ENCODE measurements at regions not wholly inside any gene's neighbourhood (a gene's known extent, or its start where the extent isn't known, plus 50 kb on each side); places are given as distances from the start of the nearest gene placed in this dataset.
"Not testable (repeated sequence)": the region's sequence is repeated elsewhere in the genome, so short reads cannot be mapped to it uniquely, and the experiment has no call there.

DNA sequence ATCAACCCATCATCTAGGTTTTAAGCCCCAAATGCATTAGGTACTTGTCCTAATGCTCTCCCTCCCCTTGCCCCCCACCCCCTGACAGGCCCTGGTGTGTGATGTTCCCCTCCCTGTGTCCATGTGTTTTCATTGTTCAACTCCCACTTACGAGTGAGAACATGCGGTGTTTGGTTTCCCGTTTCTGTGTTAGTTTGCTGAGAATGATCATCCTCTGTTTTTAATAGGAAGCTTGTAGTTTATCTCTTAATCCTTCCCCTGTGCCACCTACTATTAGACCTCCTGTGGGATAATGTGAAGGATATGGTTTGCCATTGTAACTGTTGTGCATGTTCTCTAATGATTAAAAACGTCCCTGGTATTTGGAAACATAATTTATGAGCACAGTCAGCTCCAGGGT lies 299.4 kb upstream of the USP24 start:
- H2BK20ac ChIP-seq (ENCODE audit: low read length); H2BK120ac ChIP-seq (replicated peaks; ENCODE audit: low read depth, low read length); H3K79me2 ChIP-seq (ENCODE audit: control insufficient read depth in 1 of 2, insufficient read depth in 2 of 2, low read length in 2 of 2); H3K23ac ChIP-seq (ENCODE audit: insufficient read length); H3K23me2 ChIP-seq (ENCODE audit: low read depth, low read length); H4K20me1 ChIP-seq (replicated peaks in 1 of 2; ENCODE audit: control insufficient read depth in 1 of 2, insufficient read depth in 2 of 2, low read length in 2 of 2); H3K4ac ChIP-seq (replicated peaks; ENCODE audit: insufficient read length, low read depth, low read length); H4K8ac ChIP-seq (ENCODE audit: extremely low read depth, insufficient read depth, low read length); H3K4me2 ChIP-seq (ENCODE audit: insufficient read depth in 1 of 2, low read depth in 2 of 2, low read length in 2 of 2); H4K5ac ChIP-seq (ENCODE audit: insufficient read length, low read depth, low read length); H2AK5ac ChIP-seq (ENCODE audit: low read depth, low read length); H3K14ac ChIP-seq (ENCODE audit: insufficient read length); POLR2A ChIA-PET (ENCODE audit: partially characterized antibody); H3K79me1 ChIP-seq (ENCODE audit: low read depth, low read length); H3K18ac ChIP-seq (ENCODE audit: extremely low read depth, low read length); FAIRE-seq; H2AFZ ChIP-seq (ENCODE audit: low read length); H2BK5ac ChIP-seq (ENCODE audit: low read depth, low read length); H3K27ac ChIP-seq (ENCODE audit: low read depth, low read length); H3K9me3 ChIP-seq (ENCODE audit: insufficient read depth in 2 of 2, low read depth in 1 of 2, low read length in 1 of 2); H3K4me3 ChIP-seq (ENCODE audit: extremely low read depth in 1 of 4, insufficient read depth in 2 of 4, low read depth in 3 of 4, low read length in 4 of 4); H3K9ac ChIP-seq (replicated peaks in 1 of 4; ENCODE audit: extremely low read depth in 1 of 4, low read depth in 3 of 4, low read length in 3 of 4); H3K4me1 ChIP-seq (replicated peaks in 1 of 4; ENCODE audit: control insufficient read depth in 3 of 4, insufficient read depth in 4 of 4, low read length in 3 of 4); H2BK12ac ChIP-seq (ENCODE audit: low read depth, low read length); H4K91ac ChIP-seq (replicated peaks; ENCODE audit: insufficient read length, low read length); H3K56ac ChIP-seq (replicated peaks; ENCODE audit: insufficient read length, low read depth, low read length); H3K36me3 ChIP-seq (ENCODE audit: control insufficient read depth in 2 of 4, insufficient read depth in 4 of 4, low read length in 3 of 4); H2BK15ac ChIP-seq (ENCODE audit: low read length); H3K27me3 ChIP-seq (replicated peaks in 1 of 4; ENCODE audit: control insufficient read depth in 3 of 4, extremely low read depth in 1 of 4, insufficient read depth in 3 of 4, low read length in 3 of 4); DNase-seq (ENCODE audit: low read depth in 1 of 2, low spot score in 2 of 2): not testable (repeated sequence)
- CTCF ChIA-PET (ENCODE audit: partially characterized antibody), result interaction anchor here (0.6 to 2.1 kb wide), 2 partner anchors 11 to 86 kb away, joined by 3 to 11 read pairs; no protein-coding TSS in a partner anchor
- 91% methylated on average over 4 of the region's 4 CpGs; no CpG with 5 or more reads in 1 of the 2 experiments for WGBS, 2 experiments (ENCODE audit: extremely low coverage in 1 of 2, insufficient coverage in 1 of 2, insufficient read length in 1 of 2, insufficient replicate concordance in 2 of 2, low coverage in 1 of 2, low lambda C conversion rate in 2 of 2, missing lambda C conversion rate in 1 of 2)
